HEK293 (cell line): ENCODE measurements at regions not wholly inside any gene's neighbourhood (a gene's known extent, or its start where the extent isn't known, plus 50 kb on each side); places are given as distances from the start of the nearest gene placed in this dataset.

Experiments used
- CTCF ChIA-PET: fragments of 350-600 bp; formaldehyde crosslinking; extraction: SDS; loops from one replicate; lab custom pipeline; 2021; ENCODE audit warnings: antibody characterized with exemption; lab: Yijun Ruan, JAX
- POLR2A ChIA-PET: fragments of 300-600 bp; formaldehyde crosslinking; extraction: SDS; loops from one replicate; lab custom pipeline; 2020; ENCODE audit warnings: antibody characterized with exemption, inconsistent platforms; lab: Yijun Ruan, JAX
- H3K27ac ChIP-seq: fragments of 200-500 bp; sonication (Bioruptor generic); 2 replicates; pipeline ENCODE4 v1.5.1; 2014; ENCODE audit warnings: low read depth, low read length, control low read depth, inconsistent platforms; ENCODE audit errors: extremely low read depth
- H3K36me3 ChIP-seq, 2 experiments: fragments of 200-500 bp in 1 of 2; sonication (Bioruptor generic) in 1 of 2; 1 replicate in 1 of 2; 2 replicates in 1 of 2; pipeline ENCODE4 v1.5.1; 2014 to 2017; ENCODE audit warnings: inconsistent platforms in 2 of 2, low read length in 2 of 2; ENCODE audit not compliant: control insufficient read depth in 2 of 2, insufficient read depth in 1 of 2
- H3K4me1 ChIP-seq: fragments of 200-500 bp; sonication (Bioruptor generic); 2 replicates; pipeline ENCODE4 v1.5.1; 2014; ENCODE audit warnings: mild to moderate bottlenecking, low read length, inconsistent platforms; ENCODE audit not compliant: control insufficient read depth, insufficient read depth
- H3K4me3 ChIP-seq: 2 replicates; pipeline ENCODE4 v1.5.1; 2011; ENCODE audit warnings: low read depth, mild to moderate bottlenecking, control low read depth, low read length, moderate library complexity
- H3K9me3 ChIP-seq: fragments of 200-500 bp; sonication (Bioruptor generic); 2 replicates; pipeline ENCODE4 v1.5.1; 2014; ENCODE audit warnings: low read depth, low read length, inconsistent platforms; ENCODE audit not compliant: control insufficient read depth, insufficient read depth
- GLIS2 ChIP-seq: fragments of 450-650 bp; formaldehyde crosslinking; IDR thresholded peaks from 2 replicates; pipeline ENCODE4 v1.5.1; 2016; ENCODE audit warnings: missing biosample characterization, missing genetic modification characterization
- KLF9 ChIP-seq: fragments of 450-650 bp; formaldehyde crosslinking; IDR thresholded peaks from 2 replicates; pipeline ENCODE4 v1.5.1; 2016; ENCODE audit warnings: missing biosample characterization, missing genetic modification characterization, low read depth
- SP2 ChIP-seq: fragments of 450-650 bp; formaldehyde crosslinking; IDR thresholded peaks from 2 replicates; pipeline ENCODE4 v1.5.1; 2016; ENCODE audit warnings: missing biosample characterization, missing genetic modification characterization
- ZIC2 ChIP-seq: fragments of 450-650 bp; formaldehyde crosslinking; IDR thresholded peaks from 2 replicates; pipeline ENCODE4 v1.5.1; 2016; ENCODE audit warnings: missing biosample characterization, missing genetic modification characterization
- ZNF174 ChIP-seq: fragments of 450-650 bp; formaldehyde crosslinking; IDR thresholded peaks from 2 replicates; pipeline ENCODE4 v1.5.0; 2017; ENCODE audit warnings: missing biosample characterization, mild to moderate bottlenecking, missing genetic modification characterization
- ZNF354C ChIP-seq: fragments of 450-650 bp; formaldehyde crosslinking; IDR thresholded peaks from 2 replicates; pipeline ENCODE4 v1.5.1; 2016; ENCODE audit warnings: missing biosample characterization, missing genetic modification characterization, low read depth, borderline replicate concordance
- ZNF366 ChIP-seq: fragments of 450-650 bp; formaldehyde crosslinking; conservative IDR thresholded peaks from 2 replicates; pipeline ENCODE4 v1.5.1; 2016; ENCODE audit warnings: missing biosample characterization, missing genetic modification characterization
- ZNF416 ChIP-seq: fragments of 450-650 bp; formaldehyde crosslinking; IDR thresholded peaks from 2 replicates; pipeline ENCODE4 v1.5.1; 2016; ENCODE audit warnings: missing biosample characterization, missing genetic modification characterization
- ZNF596 ChIP-seq: fragments of 450-650 bp; IDR thresholded peaks from 2 replicates; pipeline ENCODE4 v1.5.0; 2018; ENCODE audit warnings: missing biosample characterization, mild to moderate bottlenecking, missing genetic modification characterization, moderate library complexity
- ZNF843 ChIP-seq: fragments of 450-650 bp; formaldehyde crosslinking; IDR thresholded peaks from 2 replicates; pipeline ENCODE4 v1.5.1; 2016; ENCODE audit warnings: missing biosample characterization, missing genetic modification characterization
- ZXDB ChIP-seq: fragments of 450-650 bp; formaldehyde crosslinking; IDR thresholded peaks from 2 replicates; pipeline ENCODE4 v1.5.1; 2016; ENCODE audit warnings: missing biosample characterization, missing genetic modification characterization
- TF ChIP-seq, protein P1 (sequence below): fragments of 450-650 bp; formaldehyde crosslinking; IDR thresholded peaks from 2 replicates; pipeline ENCODE4 v1.5.1; 2016; ENCODE audit warnings: missing biosample characterization, missing genetic modification characterization
- TF ChIP-seq, protein P2 (sequence below): fragments of 450-650 bp; formaldehyde crosslinking; IDR thresholded peaks from 2 replicates; pipeline ENCODE4 v1.5.1; 2017; ENCODE audit warnings: missing biosample characterization, mild to moderate bottlenecking, missing genetic modification characterization, moderate library complexity
- TF ChIP-seq, protein P3 (sequence below): fragments of 450-650 bp; formaldehyde crosslinking; optimal IDR thresholded peaks from 2 replicates; pipeline ENCODE3; 2016; ENCODE audit warnings: missing biosample characterization, mild to moderate bottlenecking, missing genetic modification characterization
- TF ChIP-seq, protein P4 (sequence below): fragments of 450-650 bp; formaldehyde crosslinking; IDR thresholded peaks from 2 replicates; pipeline ENCODE4 v1.5.1; 2016; ENCODE audit warnings: missing biosample characterization, missing genetic modification characterization
- TF ChIP-seq, protein P5 (sequence below): fragments of 450-650 bp; formaldehyde crosslinking; IDR thresholded peaks from 2 replicates; pipeline ENCODE4 v1.5.1; 2017; ENCODE audit warnings: missing biosample characterization, missing genetic modification characterization
- TF ChIP-seq, protein P6 (sequence below): fragments of 450-650 bp; formaldehyde crosslinking; IDR thresholded peaks from 2 replicates; pipeline ENCODE4 v1.5.1; 2016; ENCODE audit warnings: missing biosample characterization, missing genetic modification characterization

DNA sequence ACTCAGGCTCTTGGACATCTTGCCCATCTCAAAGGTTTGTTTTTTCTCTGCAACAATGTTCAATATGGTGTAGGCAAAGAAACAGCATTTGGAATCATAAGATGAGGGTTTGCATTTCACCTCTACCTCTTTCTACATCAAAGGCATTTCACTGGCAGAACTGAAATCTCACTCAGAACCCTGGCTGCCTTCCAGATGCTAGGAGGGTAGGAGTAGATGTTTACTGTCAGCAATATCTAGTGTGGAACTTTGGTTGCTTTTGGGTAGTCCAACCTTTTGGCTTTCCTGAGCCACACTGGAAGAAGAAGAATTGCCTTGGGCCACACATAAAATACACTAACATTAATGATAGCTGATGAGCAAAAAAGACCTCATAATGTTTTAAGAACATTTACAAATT is 297.0 kb upstream of the KLF3 start (continued):
- TF ChIP-seq, protein P1, sequence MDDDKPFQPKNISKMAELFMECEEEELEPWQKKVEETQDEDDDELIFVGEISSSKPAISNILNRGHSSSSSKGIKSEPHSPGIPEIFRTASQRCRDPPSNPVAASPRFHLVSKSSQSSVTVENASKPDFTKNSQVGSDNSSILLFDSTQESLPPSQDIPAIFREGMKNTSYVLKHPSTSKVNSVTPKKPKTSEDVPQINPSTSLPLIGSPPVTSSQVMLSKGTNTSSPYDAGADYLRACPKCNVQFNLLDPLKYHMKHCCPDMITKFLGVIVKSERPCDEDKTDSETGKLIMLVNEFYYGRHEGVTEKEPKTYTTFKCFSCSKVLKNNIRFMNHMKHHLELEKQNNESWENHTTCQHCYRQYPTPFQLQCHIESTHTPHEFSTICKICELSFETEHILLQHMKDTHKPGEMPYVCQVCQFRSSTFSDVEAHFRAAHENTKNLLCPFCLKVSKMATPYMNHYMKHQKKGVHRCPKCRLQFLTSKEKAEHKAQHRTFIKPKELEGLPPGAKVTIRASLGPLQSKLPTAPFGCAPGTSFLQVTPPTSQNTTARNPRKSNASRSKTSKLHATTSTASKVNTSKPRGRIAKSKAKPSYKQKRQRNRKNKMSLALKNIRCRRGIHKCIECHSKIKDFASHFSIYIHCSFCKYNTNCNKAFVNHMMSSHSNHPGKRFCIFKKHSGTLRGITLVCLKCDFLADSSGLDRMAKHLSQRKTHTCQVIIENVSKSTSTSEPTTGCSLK: no peak
- TF ChIP-seq ZNF354C (tag by site-specific recombination): no peak
- TF ChIP-seq, protein P2, sequence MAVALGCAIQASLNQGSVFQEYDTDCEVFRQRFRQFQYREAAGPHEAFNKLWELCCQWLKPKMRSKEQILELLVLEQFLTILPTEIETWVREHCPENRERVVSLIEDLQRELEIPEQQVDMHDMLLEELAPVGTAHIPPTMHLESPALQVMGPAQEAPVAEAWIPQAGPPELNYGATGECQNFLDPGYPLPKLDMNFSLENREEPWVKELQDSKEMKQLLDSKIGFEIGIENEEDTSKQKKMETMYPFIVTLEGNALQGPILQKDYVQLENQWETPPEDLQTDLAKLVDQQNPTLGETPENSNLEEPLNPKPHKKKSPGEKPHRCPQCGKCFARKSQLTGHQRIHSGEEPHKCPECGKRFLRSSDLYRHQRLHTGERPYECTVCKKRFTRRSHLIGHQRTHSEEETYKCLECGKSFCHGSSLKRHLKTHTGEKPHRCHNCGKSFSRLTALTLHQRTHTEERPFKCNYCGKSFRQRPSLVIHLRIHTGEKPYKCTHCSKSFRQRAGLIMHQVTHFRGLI: no peak
- no peak for TF ChIP-seq ZNF843 (tag by site-specific recombination)
- TF ChIP-seq ZNF596 (tag by site-specific recombination): no peak
- TF ChIP-seq, all 188 proteins: peak for 0

DNA sequence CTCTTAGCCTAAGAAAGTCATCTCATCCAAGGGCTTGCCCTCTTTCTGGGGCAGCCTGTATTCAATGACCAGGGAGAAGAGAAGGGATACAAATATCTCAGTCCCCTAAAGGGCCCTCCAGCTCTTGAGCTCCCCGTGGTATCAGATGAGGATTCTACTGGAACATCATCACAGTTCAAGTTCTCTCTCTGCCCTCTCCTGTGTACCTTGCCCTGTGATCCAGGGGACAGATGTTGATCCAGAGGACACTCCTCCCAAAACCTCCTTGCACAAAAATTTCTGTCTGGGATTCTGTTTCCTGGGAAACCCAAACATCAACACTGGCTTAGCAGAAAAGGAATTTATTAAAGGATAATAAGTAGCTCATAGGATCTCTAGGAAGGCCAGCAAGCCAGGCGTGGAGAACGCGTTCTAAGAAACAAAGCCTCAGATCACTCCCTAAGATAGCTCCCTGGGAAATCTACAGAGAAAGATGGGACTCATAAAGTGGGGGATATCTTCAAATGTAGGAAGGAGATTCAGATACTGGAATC is 296.3 kb upstream of the KLF3 start:
- H3K36me3 ChIP-seq: no peaks in the 10 kb centered on the region
- POLR2A ChIA-PET: no interaction called here
- H3K9me3 ChIP-seq: no peaks in the 10 kb centered on the region
- H3K4me1 ChIP-seq: peaks cover 4% of the 10 kb centered on the region; the same call in 1 of the 2 replicates
- H3K4me3 ChIP-seq: no peak overlapping the region
- CTCF ChIA-PET: no interaction called here
- TF ChIP-seq, protein P3, sequence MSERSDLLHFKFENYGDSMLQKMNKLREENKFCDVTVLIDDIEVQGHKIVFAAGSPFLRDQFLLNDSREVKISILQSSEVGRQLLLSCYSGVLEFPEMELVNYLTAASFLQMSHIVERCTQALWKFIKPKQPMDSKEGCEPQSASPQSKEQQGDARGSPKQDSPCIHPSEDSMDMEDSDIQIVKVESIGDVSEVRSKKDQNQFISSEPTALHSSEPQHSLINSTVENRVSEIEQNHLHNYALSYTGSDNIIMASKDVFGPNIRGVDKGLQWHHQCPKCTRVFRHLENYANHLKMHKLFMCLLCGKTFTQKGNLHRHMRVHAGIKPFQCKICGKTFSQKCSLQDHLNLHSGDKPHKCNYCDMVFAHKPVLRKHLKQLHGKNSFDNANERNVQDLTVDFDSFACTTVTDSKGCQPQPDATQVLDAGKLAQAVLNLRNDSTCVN (tag by site-specific recombination): no peak
- TF ChIP-seq SP2 (tag by site-specific recombination) (no peak), KLF9 (tag by site-specific recombination) (no peak), ZXDB (tag by site-specific recombination) (no peak), ZNF843 (tag by site-specific recombination) (no peak), ZNF366 (no peak), ZIC2 (no peak), ZNF416 (no peak), ZNF174 (tag by site-specific recombination) (no peak), GLIS2 (no peak)
- TF ChIP-seq, protein P4, sequence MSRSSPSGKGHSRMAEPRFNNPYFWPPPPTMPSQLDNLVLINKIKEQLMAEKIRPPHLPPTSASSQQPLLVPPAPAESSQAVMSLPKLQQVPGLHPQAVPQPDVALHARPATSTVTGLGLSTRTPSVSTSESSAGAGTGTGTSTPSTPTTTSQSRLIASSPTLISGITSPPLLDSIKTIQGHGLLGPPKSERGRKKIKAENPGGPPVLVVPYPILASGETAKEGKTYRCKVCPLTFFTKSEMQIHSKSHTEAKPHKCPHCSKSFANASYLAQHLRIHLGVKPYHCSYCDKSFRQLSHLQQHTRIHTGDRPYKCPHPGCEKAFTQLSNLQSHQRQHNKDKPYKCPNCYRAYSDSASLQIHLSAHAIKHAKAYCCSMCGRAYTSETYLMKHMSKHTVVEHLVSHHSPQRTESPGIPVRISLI (tag by site-specific recombination): no peak
- TF ChIP-seq, protein P5, sequence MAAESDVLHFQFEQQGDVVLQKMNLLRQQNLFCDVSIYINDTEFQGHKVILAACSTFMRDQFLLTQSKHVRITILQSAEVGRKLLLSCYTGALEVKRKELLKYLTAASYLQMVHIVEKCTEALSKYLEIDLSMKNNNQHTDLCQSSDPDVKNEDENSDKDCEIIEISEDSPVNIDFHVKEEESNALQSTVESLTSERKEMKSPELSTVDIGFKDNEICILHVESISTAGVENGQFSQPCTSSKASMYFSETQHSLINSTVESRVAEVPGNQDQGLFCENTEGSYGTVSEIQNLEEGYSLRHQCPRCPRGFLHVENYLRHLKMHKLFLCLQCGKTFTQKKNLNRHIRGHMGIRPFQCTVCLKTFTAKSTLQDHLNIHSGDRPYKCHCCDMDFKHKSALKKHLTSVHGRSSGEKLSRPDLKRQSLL: no peak
- TF ChIP-seq, protein P6, sequence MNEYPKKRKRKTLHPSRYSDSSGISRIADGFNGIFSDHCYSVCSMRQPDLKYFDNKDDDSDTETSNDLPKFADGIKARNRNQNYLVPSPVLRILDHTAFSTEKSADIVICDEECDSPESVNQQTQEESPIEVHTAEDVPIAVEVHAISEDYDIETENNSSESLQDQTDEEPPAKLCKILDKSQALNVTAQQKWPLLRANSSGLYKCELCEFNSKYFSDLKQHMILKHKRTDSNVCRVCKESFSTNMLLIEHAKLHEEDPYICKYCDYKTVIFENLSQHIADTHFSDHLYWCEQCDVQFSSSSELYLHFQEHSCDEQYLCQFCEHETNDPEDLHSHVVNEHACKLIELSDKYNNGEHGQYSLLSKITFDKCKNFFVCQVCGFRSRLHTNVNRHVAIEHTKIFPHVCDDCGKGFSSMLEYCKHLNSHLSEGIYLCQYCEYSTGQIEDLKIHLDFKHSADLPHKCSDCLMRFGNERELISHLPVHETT (tag by site-specific recombination): no peak
- TF ChIP-seq, all 188 proteins: peak for 0
- H3K27ac ChIP-seq: no peak overlapping the region
